H9 (cell line): ENCODE measurements at regions not wholly inside any gene's neighbourhood (a gene's known extent, or its start where the extent isn't known, plus 50 kb on each side); places are given as distances from the start of the nearest gene placed in this dataset.

Experiments
- DNase-seq: peaks from one replicate; pipeline ENCODE4 v3.0.0-alpha.2; 2017
- H2AFZ ChIP-seq: one replicate; pipeline ENCODE4 v1.6.1; 2013; ENCODE audit warnings: mild to moderate bottlenecking, low read length, control low read depth, moderate library complexity
- H2AK5ac ChIP-seq: 2 replicates; pipeline ENCODE4 v1.6.1; 2013; ENCODE audit warnings: low read length, control low read depth, mixed read lengths; ENCODE audit not compliant: insufficient read length
- H2BK120ac ChIP-seq: one replicate; pipeline ENCODE4 v1.6.1; 2013; ENCODE audit warnings: low read depth, mild to moderate bottlenecking, low read length, control low read depth, inconsistent platforms; ENCODE audit not compliant: poor library complexity, severe bottlenecking
- H2BK12ac ChIP-seq: 2 replicates; pipeline ENCODE4 v1.6.1; 2013; ENCODE audit warnings: low read length, control low read depth, mixed read lengths, low read depth; ENCODE audit not compliant: insufficient read length
- H2BK15ac ChIP-seq: 2 replicates; pipeline ENCODE4 v1.6.1; 2013; ENCODE audit warnings: low read depth, low read length, control low read depth
- H2BK20ac ChIP-seq: one replicate; pipeline ENCODE4 v1.6.1; 2013; ENCODE audit warnings: low read depth, mild to moderate bottlenecking, low read length, control low read depth, inconsistent platforms; ENCODE audit not compliant: poor library complexity, severe bottlenecking
- H2BK5ac ChIP-seq: 2 replicates; pipeline ENCODE4 v1.6.1; 2013; ENCODE audit warnings: low read length, control low read depth, mixed read lengths; ENCODE audit not compliant: insufficient read length
- H3K14ac ChIP-seq: 2 replicates; pipeline ENCODE4 v1.6.1; 2013; ENCODE audit warnings: low read length, control low read depth; ENCODE audit not compliant: insufficient read depth
- H3K18ac ChIP-seq: 2 replicates; pipeline ENCODE4 v1.6.1; 2013; ENCODE audit warnings: low read depth, mild to moderate bottlenecking, mixed read lengths, low read length, control low read depth; ENCODE audit not compliant: insufficient read length
- H3K23ac ChIP-seq: 2 replicates; pipeline ENCODE4 v1.6.1; 2013; ENCODE audit warnings: low read length, control low read depth, mixed read lengths, low read depth; ENCODE audit not compliant: insufficient read length
- H3K23me2 ChIP-seq: 2 replicates; pipeline ENCODE4 v1.6.1; 2013; ENCODE audit warnings: low read depth, mild to moderate bottlenecking, mixed read lengths, low read length, control low read depth; ENCODE audit not compliant: insufficient read length, poor library complexity, severe bottlenecking
- H3K27ac ChIP-seq: 2 replicates; pipeline ENCODE4 v1.5.1; 2013; ENCODE audit warnings: low read length, control low read depth, mixed read lengths, low read depth; ENCODE audit not compliant: insufficient read length
- H3K27me3 ChIP-seq: 2 replicates; pipeline ENCODE4 v1.6.1; 2013; ENCODE audit warnings: low read length, control low read depth, inconsistent platforms; ENCODE audit not compliant: insufficient read depth
- H3K4ac ChIP-seq: 2 replicates; pipeline ENCODE4 v1.6.1; 2013; ENCODE audit warnings: low read depth, mild to moderate bottlenecking, control low read depth, inconsistent platforms, low read length, moderate library complexity
- H3K4me1 ChIP-seq: 2 replicates; pipeline ENCODE4 v1.6.1; 2013; ENCODE audit warnings: low read length, control low read depth, inconsistent platforms; ENCODE audit not compliant: insufficient read depth
- H3K4me2 ChIP-seq: 2 replicates; pipeline ENCODE4 v1.6.1; 2013; ENCODE audit warnings: low read length, control low read depth, mixed read lengths; ENCODE audit not compliant: insufficient read length, insufficient read depth
- H3K56ac ChIP-seq: 2 replicates; pipeline ENCODE4 v1.6.1; 2013; ENCODE audit warnings: low read depth, mild to moderate bottlenecking, mixed read lengths, low read length, control low read depth; ENCODE audit not compliant: insufficient read length
- H3K79me1 ChIP-seq: 2 replicates; pipeline ENCODE4 v1.6.1; 2013; ENCODE audit warnings: low read depth, mild to moderate bottlenecking, moderate library complexity, low read length, control low read depth, inconsistent platforms; ENCODE audit not compliant: insufficient read depth, poor library complexity, severe bottlenecking
- H3K79me2 ChIP-seq: 2 replicates; pipeline ENCODE4 v1.6.1; 2013; ENCODE audit warnings: low read length, control low read depth, inconsistent platforms; ENCODE audit not compliant: insufficient read depth
- H3K9ac ChIP-seq: 2 replicates; pipeline ENCODE4 v1.6.1; 2013; ENCODE audit warnings: low read length, control low read depth, mixed read lengths; ENCODE audit not compliant: insufficient read length; ENCODE audit errors: extremely low read depth
- H3K9me3 ChIP-seq: one replicate; pipeline ENCODE4 v1.6.1; 2013; ENCODE audit warnings: low read depth, low read length, inconsistent platforms; ENCODE audit not compliant: control insufficient read depth
- H3T11ph ChIP-seq: one replicate; pipeline ENCODE4 v1.6.1; 2013; ENCODE audit warnings: mild to moderate bottlenecking, low read length, control low read depth, inconsistent platforms
- H4K20me1 ChIP-seq: one replicate; pipeline ENCODE4 v1.6.1; 2013; ENCODE audit not compliant: control insufficient read depth, insufficient read length, insufficient read depth
- H4K5ac ChIP-seq: 2 replicates; pipeline ENCODE4 v1.6.1; 2013; ENCODE audit warnings: low read depth, mild to moderate bottlenecking, mixed read lengths, low read length, control low read depth; ENCODE audit not compliant: insufficient read length
- H4K8ac ChIP-seq: replicated peaks from 2 replicates; pipeline ENCODE4 v1.6.1; 2013; ENCODE audit warnings: low read length, control low read depth, mixed read lengths, low read depth; ENCODE audit not compliant: insufficient read length
- H4K91ac ChIP-seq: 2 replicates; pipeline ENCODE4 v1.6.1; 2013; ENCODE audit warnings: low read depth, mild to moderate bottlenecking, moderate library complexity, mixed read lengths, low read length, control low read depth; ENCODE audit not compliant: insufficient read length
- H3K27ac Mint-ChIP-seq, 3 experiments: 2 replicates in 2 of 3; 3 replicates in 1 of 3; pipeline ENCODE4 v1.8.0; 2020 to 2021; ENCODE audit warnings: mixed read lengths in 3 of 3, mild to moderate bottlenecking in 1 of 3, moderate library complexity in 1 of 3
- H3K27me3 Mint-ChIP-seq: 2 replicates; pipeline ENCODE4 v1.8.0; 2021; ENCODE audit warnings: low read depth, mild to moderate bottlenecking, moderate library complexity, mixed read lengths
- H3K36me3 Mint-ChIP-seq, 3 experiments: 2 replicates in 2 of 3; 3 replicates in 1 of 3; pipeline ENCODE4 v1.8.0; 2020 to 2021; ENCODE audit warnings: low read depth in 3 of 3, mixed read lengths in 3 of 3; ENCODE audit not compliant: insufficient read depth in 1 of 3
- H3K4me1 Mint-ChIP-seq, 2 experiments: 2 replicates each; pipeline ENCODE4 v1.8.0; 2020; ENCODE audit warnings: mixed read lengths in 2 of 2
- H3K4me3 Mint-ChIP-seq, 2 experiments: 2 replicates in 1 of 2; 3 replicates in 1 of 2; pipeline ENCODE4 v1.8.0; 2020 to 2021; ENCODE audit warnings: mild to moderate bottlenecking in 2 of 2, mixed read lengths in 2 of 2, moderate library complexity in 1 of 2
- H3K9me3 Mint-ChIP-seq, 2 experiments: 2 replicates in 1 of 2; 3 replicates in 1 of 2; pipeline ENCODE4 v1.8.0; 2020; ENCODE audit warnings: mild to moderate bottlenecking in 2 of 2, mixed read lengths in 2 of 2, moderate library complexity in 1 of 2
- CTCF ChIP-seq: fragments of 200-600 bp; sonication (generic); conservative IDR thresholded peaks from 3 replicates; pipeline ENCODE4 v1.8.0; 2021; ENCODE audit warnings: antibody characterized with exemption, mild to moderate bottlenecking
- WGBS: extraction: QIAGEN DNeasy Blood & Tissue Kit; methylation state at CpG from one replicate; pipeline ENCODE4 v1.1.7; 2013; ENCODE audit warnings: missing lambda C conversion rate, low lambda C conversion rate, mixed read lengths; ENCODE audit not compliant: insufficient read length; ENCODE audit errors: extremely low coverage; 5-methylcytosine and 5-hydroxymethylcytosine counted together

GRCh38 chr9:86757382-86757720 lies 190.0 kb downstream of the GAS1 start:
- H3K27ac ChIP-seq, result no peak overlapping the region
- no peak for TF ChIP-seq CTCF
- H3K56ac ChIP-seq, result no peak overlapping the region
- H4K8ac ChIP-seq, result no peak overlapping the region
- H3K23ac ChIP-seq, result no peak overlapping the region
- no peak overlapping the region for H2BK12ac ChIP-seq
- H3K4ac ChIP-seq, result no peak overlapping the region
- H3K14ac ChIP-seq, result no peak overlapping the region
- H2BK20ac ChIP-seq, result no peak overlapping the region
- no peak overlapping the region for H2BK120ac ChIP-seq
- no peaks in the 10 kb centered on the region for H3K9me3 ChIP-seq
- H4K20me1 ChIP-seq, result no peaks in the 10 kb centered on the region
- no peak overlapping the region for H2AFZ ChIP-seq
- H3K79me1 ChIP-seq, result no peaks in the 10 kb centered on the region
- H3K79me2 ChIP-seq, result no peaks in the 10 kb centered on the region
- no peak for DNase-seq
- H3K18ac ChIP-seq, result no peak overlapping the region
- no CpG with 5 or more reads among the region's 1 CpG for whole genome bisulfite sequencing
- Mint-ChIP-seq H3K4me1 (peaks cover 2 to 3% of the 10 kb centered on the region in 2 experiments; a peak in 2 of 4 replicates), H3K27me3 (peaks cover 8% of the 10 kb centered on the region), H3K27ac (no peak overlapping the region), H3K36me3 (no peaks in the 10 kb centered on the region), H3K9me3 (no peaks in the 10 kb centered on the region), H3K4me3 (no peak overlapping the region)
- no peaks in the 10 kb centered on the region for H3K27me3 ChIP-seq
- no peak overlapping the region for H3K4me2 ChIP-seq
- H4K5ac ChIP-seq, result no peak overlapping the region
- no peak overlapping the region for H3K9ac ChIP-seq
- H3K23me2 ChIP-seq, result no peaks in the 10 kb centered on the region
- no peak overlapping the region for H4K91ac ChIP-seq
- H2AK5ac ChIP-seq, result no peak overlapping the region
- no peaks in the 10 kb centered on the region for H3K4me1 ChIP-seq
- no peak overlapping the region for H2BK15ac ChIP-seq
- no peak overlapping the region for H3T11ph ChIP-seq
- no peak overlapping the region for H2BK5ac ChIP-seq
